ENCODE measurements at regions not wholly inside any gene's neighbourhood (a gene's known extent, or its start where the extent isn't known, plus 50 kb on each side); places are given as distances from the start of the nearest gene placed in this dataset.

DNA sequence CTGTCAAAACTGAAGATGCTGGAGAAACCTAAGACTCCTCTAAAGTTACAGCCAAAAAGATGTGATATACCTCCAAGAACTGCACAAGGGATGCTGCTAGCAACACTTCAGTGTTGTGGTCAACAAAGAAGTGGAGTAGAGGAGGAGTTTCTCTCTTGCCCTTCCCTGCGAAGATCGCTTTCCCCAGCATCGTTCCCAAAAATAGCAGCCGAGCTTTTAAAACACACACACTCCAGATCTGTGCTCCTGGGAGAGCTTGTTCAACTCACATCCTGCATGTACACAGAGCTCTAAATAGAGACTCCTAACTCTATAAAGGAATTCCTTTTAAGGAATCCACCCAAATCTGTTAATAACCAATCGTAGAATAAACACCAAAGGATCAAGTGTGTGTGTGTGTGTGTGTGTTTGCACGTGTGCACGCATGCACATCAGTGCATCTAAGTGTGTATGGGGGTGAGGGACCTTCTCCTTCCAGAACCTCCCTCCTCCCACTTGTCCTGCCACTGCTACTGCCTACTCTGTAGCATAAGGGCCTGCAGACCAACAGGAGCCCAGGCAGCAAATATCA lies 58.5 kb downstream of the PSMG1 start:
- no peak for DNase-seq (ENCODE audit: low read depth, low spot score)

DNA sequence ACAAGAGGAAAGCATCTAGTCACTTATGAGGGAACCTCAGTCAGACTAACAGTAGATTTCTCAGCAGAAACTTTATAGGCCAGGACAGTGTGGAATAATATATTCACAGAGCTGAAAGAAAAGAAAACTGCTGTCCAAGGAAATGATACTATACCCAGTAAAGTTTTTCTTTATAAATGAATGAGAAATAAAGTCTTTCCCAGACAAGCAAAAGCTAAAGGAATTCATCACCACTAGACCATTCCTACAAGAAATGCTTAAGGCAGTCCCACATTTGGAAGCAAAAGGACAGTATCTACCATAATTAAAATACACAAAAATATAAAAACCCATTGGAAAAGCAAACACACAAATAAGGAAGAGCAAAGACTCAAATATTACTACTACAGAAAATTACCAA lies 59.9 kb downstream of the PSMG1 start:
- DNase-seq (ENCODE audit: low read depth, low spot score) = no peak

DNA sequence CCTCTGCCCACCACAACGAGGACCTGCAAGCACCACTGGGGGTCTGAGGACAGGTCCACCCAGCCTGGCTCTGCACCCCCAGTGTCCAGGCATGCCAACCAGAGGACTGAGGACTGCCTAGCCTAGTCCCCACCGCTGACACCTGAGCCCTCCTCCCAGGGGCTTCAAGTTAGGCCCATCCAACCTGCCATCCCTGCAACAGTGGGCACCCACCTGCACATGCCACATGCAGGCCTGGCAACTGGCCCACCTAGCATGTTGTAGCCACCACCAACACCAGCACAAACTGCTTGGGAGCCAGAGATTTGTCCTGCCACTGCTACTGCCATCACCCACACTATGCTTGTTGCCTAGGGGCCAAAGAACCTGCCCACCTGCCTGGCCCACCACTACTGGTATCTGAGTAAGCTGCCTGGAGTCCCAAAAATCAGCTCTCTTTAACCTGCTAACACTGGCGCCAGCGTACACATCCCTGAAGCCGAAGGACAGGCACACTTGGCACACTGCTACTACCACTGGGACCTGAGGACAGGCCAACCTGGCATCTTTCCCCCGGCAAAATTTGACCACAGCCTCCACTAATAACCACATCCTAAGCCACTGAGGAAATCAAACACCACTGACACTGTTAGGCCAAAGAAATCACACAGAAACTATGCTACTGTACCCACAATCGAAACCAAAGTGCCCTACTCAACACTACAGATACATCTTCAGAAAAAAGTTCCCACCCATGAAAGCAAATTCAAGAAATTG lies 61.5 kb downstream of the PSMG1 start:
- DNase-seq (ENCODE audit: low read depth, low spot score) = no peak

DNA sequence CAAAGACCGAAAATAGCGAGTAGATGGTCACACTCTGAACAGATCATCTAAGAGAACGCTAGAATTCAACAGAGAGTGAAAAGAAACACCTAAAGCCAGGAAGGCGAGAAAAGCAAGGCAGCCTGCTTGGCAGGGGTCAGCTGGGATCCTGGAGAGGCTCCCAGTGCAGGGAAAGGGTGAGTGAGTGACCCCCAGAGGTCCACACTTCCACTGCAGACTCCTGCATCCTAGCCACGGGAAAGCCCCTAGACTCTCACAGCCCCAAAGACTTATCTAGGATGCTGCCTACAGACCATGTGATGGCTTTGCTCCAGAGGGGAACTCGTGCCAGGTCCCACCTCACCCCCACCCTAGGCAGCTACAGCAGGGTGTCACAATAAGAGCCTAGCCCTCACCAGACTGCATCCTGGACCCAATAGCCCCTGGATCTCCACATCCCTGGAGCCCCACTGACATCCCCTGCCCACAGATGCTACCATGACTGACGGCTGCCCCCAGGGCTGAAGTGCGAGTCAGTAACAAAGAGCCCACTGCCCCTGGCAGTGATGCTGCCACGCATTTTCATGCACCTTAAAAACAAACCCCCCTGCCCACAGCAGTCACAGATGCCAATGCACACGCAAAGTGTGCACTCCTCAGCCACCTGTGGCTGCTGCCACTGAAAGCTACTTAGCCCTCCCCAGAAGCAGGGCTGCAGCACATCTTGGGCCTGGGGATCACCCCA lies 62.2 kb downstream of the PSMG1 start:
- peak; percentile 42 for DNase-seq (ENCODE audit: low read depth, low spot score)

DNA sequence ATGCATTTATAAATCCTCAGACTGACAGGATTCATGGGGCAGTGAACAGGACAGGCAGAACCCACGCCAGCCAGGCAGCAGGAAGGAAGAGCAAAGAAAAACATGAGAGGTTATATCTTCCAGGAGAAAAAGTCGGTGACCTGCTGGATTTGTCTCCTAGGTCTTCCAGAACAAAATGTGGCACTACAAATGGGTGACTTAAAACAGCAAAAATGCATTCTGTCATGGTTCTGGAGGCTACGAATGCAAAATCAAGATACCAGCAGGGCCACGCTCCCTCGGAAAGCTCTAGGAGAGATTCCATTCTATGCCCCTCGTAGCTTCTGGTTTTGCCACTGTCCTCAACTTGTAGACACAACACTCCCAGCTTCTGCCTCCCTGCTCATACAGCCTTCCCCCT lies 63.4 kb downstream of the PSMG1 start:
- DNase-seq (ENCODE audit: low read depth, low spot score) = no peak

DNA sequence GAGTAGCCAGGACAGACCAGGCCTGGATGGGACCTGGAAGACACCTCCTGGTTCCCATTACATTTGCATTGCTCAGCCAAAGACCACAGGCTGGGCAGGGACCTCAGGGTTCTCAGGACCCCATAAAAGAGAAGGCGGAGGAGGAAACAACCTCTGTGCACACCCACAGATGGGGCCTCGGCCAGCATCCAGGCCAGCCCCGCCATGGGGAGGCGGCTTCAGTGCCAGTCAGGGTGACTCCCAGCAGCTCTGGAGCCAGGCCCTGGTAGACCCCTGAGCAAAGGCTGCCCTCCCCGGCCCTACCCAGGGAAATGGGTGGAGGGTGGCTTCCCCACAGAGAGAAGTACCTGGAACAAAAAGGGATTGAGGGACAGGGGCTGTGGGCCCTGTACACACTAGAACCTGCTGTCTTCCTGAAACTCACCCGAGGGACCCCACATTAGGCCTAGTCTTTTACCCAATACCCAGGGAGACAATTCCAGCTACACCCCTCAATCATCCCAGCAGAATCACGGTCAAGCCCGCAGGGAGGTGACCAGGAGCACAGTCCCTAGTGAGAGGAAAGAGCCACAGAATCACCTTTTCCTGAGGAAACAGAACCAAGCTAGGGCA lies 64.5 kb downstream of the PSMG1 start:
- no peak for DNase-seq (ENCODE audit: low read depth, low spot score)

DNA sequence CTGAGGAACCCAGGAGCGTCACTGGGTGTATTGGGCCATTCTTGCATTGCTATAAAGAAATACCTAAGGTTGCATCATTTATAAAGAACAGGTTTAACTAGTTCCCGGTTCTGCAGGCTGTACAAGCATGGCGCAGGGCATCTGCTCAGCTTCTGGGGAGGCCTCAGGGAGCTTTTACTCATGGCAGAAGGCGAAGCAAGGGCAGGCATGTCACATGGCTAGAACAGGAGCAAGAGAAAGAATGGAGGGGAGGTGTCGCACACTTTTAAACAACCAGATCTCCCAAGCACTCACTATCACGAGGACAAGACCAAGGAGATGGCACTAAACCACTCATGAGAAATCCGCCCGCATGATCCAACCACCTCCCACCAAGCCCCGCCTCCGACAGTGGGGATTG lies 65.2 kb downstream of the PSMG1 start:
- DNase-seq (ENCODE audit: low read depth, low spot score) = no peak

DNA sequence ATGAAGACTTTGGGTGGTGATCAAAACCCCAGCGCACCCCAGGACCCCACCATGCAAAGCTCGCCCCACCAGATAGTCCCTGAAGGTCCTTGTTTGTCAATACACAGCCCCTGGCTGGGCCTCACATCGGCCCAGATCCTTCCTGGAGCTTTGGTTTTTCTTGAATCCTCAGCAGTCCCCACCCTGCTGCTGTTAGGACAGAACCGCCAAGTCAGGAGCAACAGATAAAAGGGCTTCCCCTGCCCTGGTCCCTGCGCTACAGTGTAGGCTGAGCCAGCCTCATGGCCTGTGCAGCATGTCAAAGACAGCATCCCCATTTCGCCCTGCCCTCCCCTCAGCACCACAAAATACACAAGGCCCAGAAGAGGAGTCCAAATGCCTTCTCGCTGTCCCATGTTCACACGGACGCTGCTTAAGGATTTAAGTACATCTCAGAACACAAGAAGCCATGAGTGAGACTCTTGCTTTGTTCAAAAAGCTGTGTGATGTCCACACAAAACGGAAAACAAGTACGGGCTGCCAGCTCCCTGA lies 65.7 kb downstream of the PSMG1 start:
- no peak for DNase-seq (ENCODE audit: low read depth, low spot score)

DNA sequence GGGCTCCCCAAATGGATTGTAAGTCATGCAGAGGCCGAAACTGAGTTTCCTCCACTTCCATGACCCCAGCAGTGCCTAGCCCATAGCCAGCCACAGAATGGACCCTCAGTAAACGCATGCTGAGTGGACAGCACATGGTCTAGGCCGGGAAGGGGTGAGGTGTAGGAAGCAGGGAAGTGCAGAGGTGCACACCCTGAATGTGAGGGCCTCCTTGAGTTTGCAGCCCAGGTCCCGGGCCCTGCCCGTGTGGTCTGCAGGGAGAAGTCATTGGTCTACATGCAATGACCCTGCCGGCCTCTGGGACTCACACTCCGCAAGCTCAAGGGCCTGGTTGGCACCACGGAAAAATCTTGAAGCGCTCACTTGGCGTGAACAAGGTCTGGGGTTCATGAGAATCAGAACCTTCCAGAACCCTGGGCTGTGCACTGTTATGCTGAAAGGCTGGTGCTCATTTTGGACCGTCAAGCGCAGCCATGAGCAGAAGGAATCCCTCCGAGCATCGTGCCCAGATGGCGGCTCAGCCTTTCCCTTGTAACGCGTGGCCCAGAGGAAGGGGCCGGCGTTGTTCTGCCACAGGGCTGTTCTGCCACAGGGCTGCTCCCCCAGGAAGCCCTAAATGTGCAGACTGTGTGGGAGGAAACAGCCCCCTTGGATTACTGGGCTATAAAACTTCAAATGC lies 66.4 kb downstream of the PSMG1 start:
- no peak for DNase-seq (ENCODE audit: low read depth, low spot score)

DNA sequence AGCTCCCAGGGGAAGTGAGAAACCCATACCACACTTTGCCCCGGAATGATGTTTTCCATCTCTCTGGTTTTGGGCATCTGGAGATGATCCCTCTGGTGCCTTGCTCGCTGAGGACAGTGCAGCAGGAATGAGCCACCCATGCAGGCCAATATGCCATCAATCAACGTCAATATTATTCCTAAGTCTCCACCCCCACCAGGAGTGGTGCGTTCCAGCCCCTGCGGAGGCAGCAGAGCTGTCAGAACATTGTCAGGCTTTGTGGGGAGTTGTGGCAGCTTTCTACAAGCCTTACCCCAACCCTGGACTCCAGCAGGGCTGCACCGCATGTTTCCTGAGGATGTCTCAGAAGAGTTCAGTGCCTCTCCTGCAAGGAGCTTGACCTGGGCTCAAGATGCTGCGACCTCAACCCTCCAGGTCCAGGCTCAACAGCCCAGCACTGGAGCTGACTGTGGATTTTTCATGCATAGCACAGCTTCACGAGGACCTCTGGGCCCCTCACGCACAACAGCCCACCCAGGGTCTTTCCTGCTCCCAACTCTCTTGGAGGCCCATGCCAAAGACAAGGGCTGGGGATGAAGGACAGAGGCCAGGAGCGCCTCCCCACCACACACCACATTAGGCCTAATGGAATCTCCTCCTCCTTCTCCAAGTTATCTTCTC lies 67.5 kb downstream of the PSMG1 start:
- DNase-seq (ENCODE audit: low read depth, low spot score) = peak; percentile 50

DNA sequence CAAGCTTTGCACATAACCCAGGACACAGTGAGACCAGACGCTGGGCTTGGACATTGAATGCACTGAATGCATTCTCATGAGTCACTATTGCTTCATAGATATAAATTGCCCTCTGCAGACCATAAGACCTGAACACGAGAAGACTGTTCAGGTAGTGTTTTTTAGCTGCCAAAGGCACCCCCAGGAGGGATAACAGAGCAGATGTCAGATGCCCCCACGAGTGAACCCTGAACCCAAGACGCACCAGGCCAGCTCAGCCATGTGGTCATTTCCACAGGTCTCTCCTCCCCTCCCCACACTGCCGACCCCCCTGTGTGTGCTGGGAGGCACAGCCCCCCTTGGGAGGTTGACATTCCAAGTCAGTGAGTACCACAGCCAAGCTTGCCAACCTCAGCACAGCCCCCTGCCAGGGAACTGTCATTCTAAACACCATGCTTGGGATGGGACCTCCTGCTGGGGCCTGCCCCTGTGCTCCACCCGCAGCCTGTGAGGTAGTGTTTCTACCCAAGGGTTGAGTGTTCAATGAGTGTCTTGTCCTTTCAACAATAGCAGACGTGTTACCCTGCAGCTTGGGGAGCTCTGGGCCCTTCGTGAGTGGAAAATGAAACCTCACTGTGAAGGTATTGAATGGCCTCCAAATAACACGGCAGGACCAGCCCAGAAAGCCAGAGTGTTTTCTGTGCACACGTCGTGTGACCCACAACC lies 68.2 kb downstream of the PSMG1 start:
- no peak for DNase-seq (ENCODE audit: low read depth, low spot score)

DNA sequence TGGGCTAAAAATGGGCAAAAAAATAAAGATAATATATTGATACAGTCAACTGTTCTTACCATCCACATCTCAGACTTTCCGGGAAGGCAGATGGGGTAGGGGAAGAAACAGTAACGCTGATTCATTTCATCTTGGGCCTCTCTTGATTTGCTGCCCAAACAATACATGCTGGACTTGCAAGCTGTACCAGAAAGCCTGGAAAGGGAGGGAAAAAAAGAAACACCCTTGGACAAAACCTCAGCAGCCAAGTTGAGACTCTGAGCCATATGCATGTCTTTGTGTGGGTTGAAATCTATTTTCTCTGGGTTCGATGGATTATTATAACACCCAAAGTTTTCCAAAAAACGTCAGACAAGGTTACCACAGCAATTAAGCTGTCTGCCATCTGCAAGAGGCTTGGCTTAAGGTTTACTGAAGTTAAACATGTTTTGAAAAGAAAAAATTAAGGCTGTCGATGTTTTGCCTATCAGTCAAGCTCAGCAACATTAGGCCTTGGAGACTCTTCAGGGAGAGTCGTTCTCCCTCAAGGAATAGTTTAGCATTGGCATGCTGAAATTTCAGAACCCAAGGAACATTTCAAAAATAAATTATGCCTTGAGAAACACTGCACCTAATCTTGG lies 71.2 kb downstream of the PSMG1 start:
- DNase-seq (ENCODE audit: low read depth, low spot score) = no peak

DNA sequence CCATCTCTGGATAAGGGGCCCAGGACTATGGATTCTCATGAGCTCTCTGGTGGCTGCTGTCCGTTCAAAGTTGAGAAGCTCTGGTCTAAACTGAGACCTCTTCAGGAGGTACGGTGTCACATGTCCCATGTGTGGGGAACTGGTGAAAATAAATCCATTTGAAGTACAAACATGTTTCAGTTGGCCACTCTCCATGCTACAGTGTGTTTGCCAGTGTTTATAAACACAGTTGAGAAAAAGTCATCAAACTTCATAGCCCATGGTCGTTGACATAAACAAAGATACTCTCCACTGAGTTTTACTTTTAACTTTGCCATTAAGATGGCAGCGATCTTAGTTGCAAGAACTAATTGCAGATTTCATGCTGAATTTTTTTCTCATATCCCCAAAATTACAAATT lies 72.8 kb downstream of the PSMG1 start:
- no peak for DNase-seq (ENCODE audit: low read depth, low spot score)

DNA sequence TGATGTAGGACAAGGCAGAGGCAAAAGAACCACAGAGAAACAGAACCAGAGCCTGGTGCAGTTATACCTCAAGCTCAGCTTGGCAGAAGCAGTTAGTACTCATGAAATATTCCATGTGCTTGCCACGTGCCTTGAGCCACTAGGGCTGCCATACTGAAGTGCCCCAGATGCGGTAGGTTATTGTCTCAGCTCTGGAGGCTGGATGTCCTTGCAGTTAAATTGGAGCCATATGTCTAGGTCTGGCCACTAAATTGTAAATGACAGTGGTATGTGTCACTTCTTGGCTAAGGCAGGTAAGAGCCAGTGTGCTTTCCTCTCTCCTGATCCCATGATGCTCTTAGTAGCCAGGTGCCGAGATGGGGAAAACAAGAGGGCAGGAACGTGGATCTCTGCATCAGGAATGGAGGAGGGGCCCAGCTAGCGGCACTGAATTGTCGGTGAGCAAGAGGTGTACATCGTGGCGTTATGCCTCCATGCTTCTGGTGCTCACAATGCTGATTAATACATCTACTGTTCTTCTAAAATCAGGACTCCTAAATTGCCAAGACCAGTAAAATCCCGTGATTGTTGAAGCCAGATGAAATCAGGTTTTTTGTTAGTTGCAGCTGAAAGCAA lies 73.5 kb downstream of the PSMG1 start:
- DNase-seq (ENCODE audit: low read depth, low spot score) = no peak

DNA sequence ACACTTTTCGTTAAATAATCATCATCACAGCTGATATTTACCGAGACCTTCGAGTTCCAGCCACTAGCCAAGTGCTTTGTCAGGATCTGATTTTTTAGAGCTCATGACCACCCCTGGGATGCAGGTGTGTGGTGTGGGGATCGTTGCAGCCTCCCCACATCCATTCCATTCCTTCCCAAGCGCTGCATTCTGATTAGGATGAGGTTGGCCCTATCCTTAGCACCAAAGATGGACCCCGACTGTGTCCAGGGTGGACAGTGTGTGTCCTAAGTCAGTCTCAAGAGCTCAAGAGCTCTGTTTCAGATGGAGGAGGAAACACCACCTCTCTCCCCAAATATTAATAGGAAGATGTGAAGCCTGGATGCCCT lies 74.1 kb downstream of the PSMG1 start:
- no peak for DNase-seq (ENCODE audit: low read depth, low spot score)

DNA sequence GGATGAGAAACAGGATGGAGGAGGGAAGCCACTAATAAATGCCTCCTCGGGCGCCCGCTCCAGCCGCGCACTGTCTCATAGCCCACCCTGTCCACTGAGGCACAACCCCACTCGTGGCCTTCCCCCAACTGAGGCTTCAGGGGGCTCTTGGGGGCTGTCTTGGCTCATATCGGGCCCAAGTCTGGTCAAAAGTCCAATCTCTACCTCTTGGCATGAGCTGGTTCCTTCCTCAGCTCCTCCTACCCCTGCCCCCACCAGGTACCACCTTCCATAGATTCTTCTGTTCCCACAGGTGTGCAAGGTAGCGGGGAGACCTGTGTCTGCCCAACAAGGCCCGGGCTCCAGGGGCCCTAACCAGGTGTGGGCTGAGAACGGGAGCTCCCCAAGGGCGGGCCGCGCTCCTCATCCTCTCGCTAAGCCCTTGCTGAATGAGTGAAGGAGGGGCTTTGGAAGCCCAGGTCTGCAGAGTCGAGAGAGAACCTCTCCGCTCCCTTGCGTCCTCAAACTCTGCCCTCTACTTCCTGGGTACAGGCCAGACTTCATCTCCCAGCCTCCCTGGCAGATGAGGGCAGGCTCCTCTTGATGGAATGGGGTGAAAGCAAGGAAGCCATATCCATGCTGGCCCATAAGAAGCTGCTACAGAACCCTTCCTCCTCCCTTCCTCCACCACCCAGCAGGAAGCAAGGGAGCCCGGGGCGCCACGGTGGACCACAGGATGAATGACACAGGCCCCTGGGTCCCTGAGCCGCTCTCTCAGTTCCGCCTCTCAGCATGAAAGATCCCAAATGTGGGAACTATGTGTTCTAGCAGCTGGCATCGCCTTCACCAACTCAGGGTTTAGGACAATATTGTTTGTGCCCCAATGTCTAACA lies 74.7 kb downstream of the PSMG1 start:
- no peak for DNase-seq (ENCODE audit: low read depth, low spot score)

DNA sequence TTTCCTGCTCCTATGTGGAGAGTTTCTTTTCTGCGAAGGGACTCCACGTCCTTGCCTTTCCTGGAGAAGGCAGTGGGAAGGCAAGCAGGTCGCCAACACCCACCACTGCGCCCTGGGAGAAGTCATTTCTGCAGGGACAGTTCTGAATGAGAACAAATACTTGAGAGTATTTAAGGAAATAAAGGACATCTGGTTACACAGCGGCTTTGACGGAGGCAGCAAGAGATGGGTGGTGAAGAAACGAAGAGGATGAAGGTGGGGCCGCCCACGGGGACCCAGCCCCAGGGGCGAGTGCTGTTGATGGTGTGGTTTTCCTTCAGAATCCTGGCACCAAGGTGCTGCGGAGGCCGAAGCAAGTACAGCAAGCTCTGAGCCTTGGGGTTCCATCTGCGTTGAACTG lies 75.5 kb downstream of the PSMG1 start:
- DNase-seq (ENCODE audit: low read depth, low spot score) = no peak

DNA sequence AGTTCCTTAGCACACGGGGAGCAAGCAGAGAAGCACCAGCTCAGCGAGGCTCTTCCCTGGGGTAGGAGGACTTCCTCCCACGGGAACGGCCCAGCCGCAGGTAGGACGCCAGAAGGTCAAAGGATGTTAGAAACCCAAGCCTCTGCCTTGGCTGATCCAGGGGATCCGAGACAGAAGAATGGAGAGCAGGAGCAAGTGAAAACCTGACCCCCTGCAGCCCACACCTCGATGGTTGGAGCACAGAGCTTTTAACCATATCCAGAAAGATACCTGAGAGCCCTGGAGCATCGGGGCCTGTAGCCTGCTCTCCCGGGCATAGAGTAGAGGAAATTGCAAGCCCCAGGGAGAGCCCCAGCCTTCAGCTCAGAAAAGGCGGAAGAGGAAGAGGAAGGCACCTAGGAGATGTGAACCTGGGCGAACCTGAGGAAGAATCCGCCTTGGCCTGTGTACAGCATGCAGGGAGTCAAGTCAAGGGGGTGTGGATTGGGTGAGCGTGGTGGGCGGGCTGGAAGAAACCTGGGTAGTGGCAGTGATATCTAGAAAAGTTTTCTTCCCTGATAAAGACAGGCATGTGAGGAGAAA lies 76.3 kb downstream of the PSMG1 start:
- no peak for DNase-seq (ENCODE audit: low read depth, low spot score)
